NCI-H524 (cell line): ENCODE measurements at regions not wholly inside any gene's neighbourhood (a gene's known extent, or its start where the extent isn't known, plus 50 kb on each side); places are given as distances from the start of the nearest gene placed in this dataset.
A peak's percentile ranks its signal among the peaks of the same experiment; 100 is the strongest.
"Not testable (repeated sequence)": the region's sequence is repeated elsewhere in the genome, so short reads cannot be mapped to it uniquely, and the experiment has no call there.

Experiments used
- DNase-seq, 2 experiments: peaks; one replicate each; lab custom pipeline; 2025; lab: John Stamatoyannopoulos, UW

DNA sequence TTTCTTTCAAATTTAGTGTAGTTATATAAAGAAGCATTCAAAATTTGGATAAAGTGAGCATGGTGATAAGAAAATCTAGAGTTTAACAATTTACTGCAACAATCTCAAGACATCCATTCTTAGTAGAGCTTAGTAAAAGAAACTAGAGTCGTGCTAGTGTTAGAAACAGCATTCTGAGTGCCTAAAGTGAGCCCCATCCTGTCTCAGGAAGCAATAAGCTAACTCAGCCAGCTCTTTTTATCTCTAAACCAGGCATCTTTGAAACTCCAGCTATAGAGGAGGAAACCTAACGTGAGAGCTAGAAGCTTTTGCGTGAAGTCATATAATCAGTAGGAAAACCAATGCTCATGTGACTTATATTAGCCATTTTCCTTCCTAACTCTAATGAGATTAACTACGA is 1187.1 kb upstream of the EPHA6 start:
- DNase-seq: no peak

DNA sequence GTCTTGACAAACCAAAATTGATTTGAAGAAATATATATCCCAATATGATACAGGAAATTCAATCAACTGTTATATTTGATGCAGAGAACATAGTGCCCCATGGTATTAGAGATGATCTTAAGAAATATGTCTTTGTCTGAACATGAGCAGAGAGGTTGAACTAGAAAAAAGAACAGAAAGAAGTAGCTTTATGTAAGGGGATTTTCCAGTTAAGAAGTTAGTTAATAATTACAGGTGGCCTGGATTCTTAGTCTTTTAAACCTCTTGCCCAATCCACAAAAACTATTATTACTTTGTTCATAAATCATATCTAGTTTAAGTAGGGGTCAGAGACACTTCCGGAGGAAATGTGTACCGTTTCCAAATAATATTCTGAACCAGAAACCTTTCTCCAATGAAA is 1186.7 kb upstream of the EPHA6 start:
- DNase-seq: no peak

DNA sequence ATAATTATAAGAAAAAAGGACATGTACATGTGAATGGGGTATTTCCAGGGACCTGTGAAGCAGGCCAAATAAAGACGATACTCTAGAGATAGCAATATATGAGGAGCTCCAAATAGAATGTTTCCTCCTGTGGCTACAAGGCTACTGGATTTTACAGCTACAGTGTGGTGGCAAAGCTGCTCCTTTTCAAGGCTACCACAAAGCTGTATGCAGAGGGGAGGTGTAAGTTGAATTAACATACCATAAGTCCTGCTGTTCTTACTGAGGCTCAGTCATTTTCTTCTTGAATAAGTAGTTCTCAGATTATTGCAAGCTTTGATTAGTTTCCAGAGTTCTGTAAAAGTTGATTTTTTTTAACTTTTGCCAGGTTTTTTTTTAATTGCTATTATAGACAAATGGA is 1184.6 kb upstream of the EPHA6 start:
- DNase-seq: no peak

DNA sequence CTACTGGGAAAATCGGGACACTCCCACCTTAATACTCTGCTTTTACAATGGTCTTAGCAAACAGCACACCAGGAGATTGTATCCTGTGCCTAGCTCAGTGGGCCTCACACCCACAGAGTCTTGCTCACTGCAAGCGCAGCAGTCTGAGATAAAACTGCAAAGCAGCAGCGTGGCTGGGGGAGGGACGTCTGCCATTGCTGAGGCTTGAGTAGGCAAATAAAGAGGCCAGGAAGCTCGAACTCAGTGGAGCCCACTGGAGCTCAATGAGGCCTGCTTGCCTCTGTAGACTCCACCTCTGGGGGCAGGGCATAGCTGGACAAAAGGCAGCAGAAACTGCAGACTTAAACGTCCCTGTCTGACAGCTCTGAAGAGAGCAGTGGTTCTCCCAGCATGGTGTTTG is 1169.1 kb upstream of the EPHA6 start:
- no peak for DNase-seq

DNA sequence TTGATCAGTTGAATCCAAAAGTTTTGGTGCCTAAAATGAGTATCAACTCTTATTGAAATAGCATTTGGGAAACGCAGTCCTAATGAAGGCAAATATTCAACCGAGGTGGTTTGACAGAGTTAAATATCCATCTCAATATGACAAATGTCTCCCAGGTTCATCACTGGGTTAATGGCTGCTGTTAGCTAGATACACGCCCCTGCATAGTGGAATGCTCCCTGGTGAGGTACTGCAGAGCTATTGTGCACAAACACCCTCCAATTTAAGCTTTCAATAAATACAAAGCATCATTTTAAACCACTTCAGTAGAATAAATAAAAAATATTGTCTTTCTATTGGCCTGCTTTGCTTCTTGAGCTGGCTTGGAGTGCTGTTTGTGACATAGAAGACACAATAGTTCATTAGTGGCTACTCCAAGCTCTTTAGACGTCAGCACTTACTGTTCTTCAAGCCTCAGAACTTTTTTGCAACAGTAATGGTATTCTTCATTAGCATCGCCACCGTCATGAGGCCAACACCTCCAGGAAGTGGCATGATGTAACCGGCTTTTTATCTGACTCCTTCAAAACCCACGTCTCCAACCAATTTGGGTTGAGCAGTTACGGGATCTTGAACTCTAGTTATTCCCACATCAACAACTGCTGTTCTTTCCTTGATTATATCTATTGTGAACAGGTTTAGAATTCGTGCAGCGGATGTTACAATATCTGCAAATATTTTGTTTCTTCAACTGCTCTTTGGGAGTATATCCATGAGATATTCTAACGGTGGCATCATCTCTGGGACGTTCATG is 1159.6 kb upstream of the EPHA6 start:
- DNase-seq: no peak

DNA sequence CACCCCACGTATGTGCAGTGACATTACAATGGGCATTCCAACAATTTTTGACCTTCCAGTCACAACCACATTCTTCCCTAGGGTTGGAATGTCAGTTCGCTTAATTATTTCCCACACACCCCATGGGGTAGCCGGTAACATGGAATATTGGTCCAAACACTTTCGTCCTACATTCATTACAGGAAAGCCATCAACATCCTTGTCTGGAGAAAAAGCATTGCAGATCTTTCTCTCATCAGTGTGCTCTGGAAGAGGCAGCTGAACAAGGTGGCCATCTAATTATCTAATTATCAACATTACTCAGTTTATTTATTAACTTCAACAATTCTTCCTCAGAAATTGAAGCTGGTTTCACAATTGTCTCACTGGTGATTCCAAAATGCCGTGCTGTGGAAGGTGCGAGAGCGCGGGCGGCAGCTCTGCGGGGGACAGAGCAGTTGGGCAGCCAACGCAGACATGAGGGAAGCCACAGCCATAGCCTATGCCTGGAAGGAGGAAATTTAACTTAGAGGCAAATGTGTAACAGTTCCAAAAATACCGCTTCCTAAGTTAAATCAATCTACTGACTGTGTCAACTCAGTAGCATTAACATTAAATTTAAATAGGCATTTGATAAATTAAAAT is 1158.9 kb upstream of the EPHA6 start:
- DNase-seq: no peak

DNA sequence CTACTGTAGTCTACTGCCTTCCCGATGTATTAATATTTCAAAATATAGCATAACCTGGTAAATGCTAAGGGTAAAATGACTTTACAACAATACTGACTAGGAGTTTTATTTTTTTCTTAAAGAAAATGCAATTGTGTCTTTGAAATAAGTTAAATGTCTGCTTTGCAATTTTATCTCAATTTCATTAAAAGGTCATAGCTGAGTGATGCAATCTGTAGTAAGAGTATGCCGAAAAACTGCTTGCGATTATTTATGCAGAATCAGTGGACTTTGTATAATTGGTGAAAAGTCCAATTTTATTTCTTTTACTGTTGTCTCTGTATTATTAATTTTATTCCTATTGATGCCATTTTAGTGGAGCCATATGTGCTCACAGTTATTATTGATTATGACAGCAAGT is 1143.6 kb upstream of the EPHA6 start:
- DNase-seq: no peak

DNA sequence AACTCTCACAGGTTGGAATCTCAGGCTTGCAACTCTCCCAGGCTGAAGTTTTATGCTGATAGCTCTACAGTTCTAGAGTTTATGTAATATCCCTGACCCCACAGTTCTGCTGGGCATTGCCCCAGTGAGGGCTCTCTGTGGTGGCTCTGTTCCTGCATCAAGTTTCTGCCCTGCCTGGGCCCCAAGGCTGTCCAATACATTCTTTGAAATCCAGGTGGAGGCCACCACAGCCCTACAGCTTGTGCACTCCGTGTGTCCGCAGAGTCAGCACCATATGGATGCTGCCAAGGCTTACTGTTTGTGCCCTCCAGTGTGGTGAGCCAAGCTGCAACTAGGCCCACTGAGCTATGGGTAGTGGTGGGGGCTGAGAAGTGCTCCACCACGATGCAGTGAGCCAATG is 1141.2 kb upstream of the EPHA6 start:
- no peak for DNase-seq

DNA sequence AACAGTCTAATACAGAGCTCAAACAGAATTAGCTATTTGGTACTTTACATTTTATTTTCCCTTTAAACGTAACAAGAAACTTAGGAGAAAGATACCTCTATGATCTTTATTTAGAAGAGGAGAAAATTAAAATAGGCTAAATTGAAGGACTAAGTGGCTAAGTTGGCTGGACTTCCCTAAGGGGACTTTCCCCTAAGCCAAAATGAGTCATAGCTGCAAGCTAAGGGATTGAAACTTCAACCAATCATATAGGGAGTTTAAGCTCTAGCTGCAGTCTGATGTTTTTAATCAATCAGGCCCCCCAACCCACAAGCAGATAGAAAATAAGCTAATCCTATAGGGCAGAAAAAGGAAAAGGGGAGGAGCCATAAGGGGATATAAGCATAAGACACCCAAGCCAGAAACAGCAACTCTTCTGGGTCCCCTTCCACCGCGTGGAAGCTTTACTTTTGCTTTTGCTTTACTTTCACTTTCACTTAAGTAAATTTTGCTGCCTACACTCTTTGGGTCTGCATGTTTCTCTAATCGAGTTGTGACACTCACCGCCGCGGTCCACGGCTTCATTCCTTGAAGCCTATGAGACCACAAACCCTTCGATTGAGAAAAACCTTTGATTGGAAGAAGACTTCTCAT is 1108.5 kb upstream of the EPHA6 start:
- DNase-seq: no peak

DNA sequence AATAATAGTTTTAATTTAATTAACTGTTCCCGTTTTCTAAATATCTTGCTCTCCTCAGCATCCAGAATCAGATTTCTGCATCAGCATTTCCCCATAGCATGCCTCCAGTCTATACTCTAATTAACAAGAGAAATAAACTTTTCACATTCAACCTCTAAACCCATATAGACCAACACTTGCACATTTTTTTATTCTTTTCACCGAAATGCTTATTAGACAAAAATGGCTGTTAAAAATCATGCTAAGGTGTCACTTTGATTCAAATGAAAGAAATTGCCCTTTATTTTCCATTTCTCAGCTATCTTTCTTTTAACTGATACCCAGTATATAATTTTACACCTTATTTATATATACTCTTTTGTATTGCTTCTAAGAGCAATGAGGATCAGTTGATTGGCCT is 1107.1 kb upstream of the EPHA6 start:
- DNase-seq: no peak

DNA sequence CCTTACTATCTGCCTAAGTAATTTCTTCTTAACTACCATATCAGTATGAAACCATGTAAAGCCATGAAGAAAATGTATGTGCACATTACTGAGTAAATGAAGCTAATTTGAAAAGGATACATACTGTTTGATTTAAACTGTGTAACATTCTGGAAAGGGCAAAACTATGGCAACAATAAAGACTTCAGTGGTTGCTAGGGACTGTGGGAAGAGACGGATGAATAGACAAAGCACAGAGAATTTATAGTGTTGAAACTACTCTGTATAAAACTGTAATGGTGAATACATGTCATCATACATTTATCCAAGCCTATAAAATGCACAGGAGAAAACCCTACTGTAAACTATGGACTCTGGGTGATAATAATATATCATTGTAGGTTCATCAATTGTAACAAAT is 1103.7 kb upstream of the EPHA6 start:
- DNase-seq: no peak

DNA sequence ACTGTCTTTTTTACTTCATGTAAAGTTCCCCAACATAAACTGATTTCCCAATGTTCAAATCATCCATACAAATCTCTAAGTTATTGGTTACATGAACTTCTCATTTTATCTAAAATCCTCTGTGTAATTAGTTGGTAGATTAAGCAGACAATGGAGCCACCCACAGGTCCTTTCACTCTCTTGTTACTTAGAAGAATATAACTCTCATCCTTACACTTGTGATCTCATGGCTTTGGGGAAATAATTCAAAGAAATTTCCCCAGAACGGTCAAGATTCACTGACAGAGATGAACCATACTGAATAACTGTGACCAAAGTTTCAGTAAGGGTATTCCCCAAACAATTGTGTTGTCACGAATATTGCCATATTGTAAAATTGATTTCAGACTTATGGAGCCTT is 1102.6 kb upstream of the EPHA6 start:
- no peak for DNase-seq

DNA sequence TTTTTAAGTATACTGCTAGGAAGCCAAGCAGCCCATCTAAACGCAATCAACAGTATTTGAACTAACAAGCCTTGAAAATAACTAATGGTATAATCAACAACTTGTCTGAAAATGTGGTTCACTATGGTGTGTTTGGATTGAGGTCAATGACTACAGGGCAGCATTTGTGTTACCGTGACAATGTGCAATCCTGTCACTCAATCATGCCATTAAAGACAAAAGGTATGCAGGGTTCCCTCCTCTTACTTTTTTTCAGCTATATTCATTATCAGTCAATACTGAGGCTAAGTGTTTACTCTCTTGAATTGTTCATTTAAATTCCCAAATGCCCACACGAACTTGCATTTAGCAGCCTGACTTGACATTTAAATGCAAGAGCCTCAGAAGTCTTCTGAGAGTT is 1099.3 kb upstream of the EPHA6 start:
- DNase-seq: no peak

DNA sequence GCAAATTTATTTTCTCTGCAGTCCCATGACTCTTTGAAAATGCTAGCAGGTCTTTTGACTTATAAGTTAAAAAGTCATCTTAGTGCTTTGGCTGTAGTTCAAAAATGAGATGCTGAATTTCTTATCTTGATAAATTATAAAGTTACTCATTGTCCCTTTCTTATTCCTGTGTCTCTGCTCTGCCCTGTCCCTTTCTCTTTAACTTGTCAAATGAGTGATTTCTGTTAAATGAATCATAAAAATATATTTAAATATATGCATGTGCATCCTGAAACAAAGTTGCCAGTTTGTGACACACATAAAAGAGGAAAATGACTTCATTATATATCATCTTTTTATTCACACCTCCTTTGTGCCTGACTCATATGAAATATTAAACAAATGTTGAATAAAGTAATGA is 1097.3 kb upstream of the EPHA6 start:
- DNase-seq: no peak

DNA sequence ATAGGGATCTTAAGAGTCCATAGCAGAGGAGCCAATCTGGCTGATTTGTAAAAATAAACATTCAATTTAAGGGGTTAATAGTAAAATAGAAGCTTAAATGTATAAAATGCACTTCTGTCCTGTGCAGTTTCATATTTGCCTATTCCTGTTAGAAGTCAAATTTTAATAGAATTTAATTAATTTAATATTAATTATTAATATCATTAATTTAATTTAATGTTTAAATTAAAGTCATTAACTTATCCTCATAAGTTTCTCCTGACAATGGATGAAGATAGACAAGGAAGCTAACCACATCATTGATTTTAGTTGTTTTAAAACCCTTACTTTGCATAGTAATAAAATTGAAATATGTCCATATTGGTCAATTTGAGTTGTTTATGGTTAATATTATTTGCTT is 1096.2 kb upstream of the EPHA6 start:
- no peak for DNase-seq

DNA sequence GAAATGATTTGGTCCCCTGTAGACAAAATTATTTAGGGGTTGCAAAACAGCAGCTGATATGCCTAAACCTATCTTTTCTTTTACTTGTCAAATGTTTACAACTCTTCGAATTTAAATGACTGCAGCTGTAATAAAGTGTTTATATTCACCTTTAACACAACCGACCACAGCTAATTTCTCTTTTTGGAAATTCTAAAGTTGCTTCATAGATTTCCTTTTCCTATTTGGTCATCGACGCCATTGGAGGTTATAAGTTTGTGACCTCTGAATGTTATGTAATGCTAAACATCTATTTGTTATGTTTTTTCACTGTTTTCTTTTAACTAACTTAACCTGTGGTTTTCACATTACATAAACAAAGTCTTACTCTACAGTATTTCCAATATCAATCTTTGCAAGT is 1094.9 kb upstream of the EPHA6 start:
- DNase-seq: no peak

DNA sequence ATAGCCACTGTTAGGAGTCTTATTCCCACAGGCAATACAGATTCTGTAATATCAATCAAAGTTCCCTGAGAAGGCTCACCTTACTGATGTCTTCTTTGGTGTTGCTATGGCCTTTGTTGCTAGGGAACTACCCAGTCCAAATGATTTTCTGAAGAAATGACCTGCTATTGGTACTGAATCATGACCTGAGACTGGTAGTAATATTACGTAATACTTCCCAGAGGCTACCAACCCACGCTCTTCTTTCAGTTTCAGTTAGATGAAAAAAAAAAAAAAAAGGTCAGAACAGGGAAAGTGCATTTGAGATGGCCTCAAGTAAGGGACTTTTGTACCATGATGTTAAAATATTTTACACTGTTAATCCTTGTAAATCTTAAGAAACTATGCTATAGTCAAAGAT is 1092.5 kb upstream of the EPHA6 start:
- DNase-seq: no peak

DNA sequence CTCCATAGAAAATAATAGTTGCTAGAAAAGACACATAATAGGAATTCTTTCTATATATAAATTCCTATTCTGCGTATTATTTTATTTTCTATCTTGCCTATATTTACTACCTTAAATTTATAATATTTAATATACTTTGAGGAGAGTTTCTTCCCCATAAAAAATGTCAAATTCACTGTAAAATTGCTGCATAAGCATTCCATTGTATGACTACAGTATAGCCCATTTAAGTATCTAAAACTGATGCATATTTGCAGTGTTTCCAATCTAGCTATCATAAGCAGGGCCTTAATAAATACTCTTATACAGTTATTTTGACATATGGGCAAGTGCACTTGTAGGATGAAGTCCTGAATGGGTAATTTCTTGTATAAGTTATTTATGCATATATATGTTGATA is 1088.6 kb upstream of the EPHA6 start:
- DNase-seq: no peak

DNA sequence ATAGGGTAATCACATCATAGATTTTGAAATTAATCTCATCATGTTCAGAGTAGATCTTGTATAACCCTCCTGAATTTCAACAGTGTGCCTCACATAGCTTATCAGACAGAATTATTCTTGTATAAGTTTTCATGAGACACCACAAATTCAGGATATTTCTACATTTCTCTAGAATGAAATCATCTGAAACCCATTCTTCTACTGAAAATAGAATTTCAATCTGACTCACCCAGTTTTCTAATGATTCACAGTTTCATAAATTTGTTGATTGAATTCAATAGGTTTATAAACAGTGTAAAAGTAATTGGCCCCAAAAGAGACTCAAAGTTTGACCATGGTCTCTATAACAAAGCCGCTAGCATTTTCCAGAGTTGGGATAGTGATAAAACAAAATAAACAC is 1082.6 kb upstream of the EPHA6 start:
- DNase-seq: no peak

DNA sequence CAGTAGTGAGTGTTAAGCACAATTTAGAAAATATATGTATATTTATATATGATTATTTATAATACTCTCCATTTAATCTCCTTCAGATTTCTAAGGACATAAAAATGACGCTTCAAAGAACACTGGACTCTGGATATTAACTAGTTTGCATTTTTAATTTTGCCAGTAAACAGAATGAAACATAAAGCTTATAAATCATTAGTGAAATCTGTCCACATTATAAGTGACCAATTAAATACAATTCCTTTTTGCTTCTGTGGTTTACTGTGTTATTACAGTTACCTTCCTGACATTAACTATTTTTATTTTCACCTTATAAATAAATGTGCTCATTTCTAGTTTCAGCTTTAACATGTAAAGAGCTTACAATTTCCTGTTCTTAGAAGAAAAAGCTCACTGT is 1081.1 kb upstream of the EPHA6 start:
- no peak for DNase-seq

DNA sequence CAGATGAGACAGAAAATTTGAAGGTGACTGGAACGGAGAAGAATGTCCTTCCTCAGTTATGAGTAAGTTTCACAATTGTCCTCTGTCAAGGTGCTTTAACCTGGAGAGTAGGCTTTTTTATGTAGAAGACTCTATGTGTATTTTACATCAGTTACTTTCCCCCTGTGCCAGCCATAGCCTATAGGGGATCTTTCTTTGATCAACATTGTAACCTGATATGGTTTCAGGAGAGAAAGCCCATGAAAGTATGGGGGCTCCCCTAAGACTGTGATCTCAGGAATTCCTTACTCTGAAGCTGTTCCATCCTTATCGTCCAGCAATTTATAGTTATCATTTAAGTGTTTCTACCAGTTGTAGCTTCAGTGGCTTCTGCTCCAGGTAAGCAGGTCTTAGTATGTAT is 1076.3 kb upstream of the EPHA6 start:
- DNase-seq: no peak

DNA sequence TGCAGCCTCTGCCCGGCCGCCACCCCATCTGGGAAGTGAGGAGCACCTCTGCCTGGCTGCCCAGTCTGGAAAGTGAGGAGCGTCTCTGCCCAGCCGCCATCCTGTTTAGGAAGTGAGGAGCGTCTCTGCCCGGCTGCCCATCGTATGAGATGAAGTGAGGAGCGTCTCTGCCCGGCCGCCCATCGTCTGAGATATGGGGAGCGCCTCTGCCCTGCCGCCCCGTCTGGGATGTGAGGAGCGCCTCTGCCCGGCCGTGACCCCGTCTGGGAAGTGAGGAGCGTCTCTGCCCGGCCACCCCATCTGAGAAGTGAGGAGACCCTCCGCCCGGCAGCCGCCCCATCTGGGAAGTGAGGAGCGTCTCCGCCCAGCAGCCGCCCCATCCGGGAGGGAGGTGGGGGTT is 1069.5 kb upstream of the EPHA6 start:
- not testable (repeated sequence) for DNase-seq

DNA sequence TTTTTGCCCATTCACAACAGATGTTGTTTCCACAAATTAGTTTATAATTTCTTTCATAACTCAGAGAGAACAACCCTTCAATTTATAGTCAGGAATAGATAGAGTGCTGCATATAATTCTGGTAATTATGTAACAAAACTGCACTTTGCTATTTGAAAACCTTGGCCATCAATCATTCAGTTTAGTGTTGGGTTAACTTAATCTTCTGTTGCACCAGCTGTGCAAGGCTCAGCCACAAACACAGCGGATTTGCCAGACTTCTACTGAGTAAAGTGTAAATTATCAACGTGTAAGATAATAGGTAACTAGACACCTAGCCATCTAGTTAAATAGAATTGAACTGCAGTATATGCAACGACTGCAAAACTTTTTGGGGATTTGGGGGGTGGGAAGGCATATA is 1064.3 kb upstream of the EPHA6 start:
- peak; percentile 83 to 98 for DNase-seq

DNA sequence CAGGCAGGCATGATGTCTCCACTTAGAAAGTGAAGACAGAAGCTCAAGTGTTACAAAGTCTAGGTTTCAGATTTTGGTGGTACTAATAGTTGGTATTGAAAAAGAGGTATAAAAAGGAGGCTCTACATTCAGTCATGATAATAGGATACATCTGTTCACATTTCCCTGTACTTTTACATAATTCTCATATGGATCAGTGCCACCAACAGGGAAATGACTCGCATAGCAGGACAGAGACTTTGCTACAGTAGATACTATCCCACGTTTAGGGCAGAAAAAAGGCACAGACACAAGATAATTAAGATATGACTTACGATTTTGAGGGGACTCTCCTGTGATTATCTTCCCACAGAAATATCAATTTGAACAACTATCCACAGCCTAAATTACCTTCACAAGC is 1062.9 kb upstream of the EPHA6 start:
- peak; percentile 6 to 79 for DNase-seq
